ENCODE measurements at regions not wholly inside any gene's neighbourhood (a gene's known extent, or its start where the extent isn't known, plus 50 kb on each side); places are given as distances from the start of the nearest gene placed in this dataset.

DNA sequence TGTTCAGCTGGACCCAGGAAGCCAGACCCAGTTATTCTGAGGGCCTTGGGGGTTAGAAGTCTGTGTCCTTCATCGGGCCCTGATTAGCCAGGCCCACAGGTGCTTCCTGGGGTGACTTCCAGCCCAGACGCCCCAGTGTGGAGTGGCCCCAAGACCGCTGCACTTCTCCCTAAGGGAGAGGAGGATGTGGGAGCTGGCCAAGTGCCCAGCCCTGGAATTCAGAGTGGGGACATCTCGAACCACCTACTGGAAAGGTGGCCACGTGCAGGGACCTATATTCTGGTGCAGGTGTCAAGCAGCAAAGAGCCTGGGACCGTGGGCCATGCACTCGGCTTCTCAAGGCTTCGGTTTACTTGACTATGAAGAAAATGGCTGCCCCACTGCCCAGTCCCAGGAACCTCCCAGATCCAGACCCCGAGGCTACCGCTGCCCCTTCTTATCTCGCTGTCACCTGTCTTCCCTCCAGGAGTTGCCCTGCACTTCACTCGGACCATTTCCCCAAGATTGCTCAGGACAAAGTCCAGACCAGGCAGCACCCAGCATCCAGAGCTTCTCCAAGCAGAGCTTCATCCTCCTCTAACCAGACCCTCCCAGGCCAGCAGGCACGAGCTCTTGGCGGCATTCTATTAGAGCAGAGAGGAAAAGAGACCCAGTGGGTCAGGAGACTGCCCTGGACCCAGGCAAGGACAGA is 142.8 kb upstream of the ID2 start:
- DNase-seq (ENCODE audit: extremely low spot score, unreplicated experiment): no peak
- Mint-ChIP-seq H3K4me1 (ENCODE audit: unreplicated experiment) (peaks cover 38% of the 10 kb centered on the region), H3K4me3 (ENCODE audit: unreplicated experiment) (no peak overlapping the region), H3K27me3 (ENCODE audit: unreplicated experiment) (no peaks in the 10 kb centered on the region), H3K9me3 (ENCODE audit: unreplicated experiment) (no peaks in the 10 kb centered on the region), H3K27ac (ENCODE audit: unreplicated experiment) (no peak overlapping the region), H3K36me3 (ENCODE audit: unreplicated experiment) (no peaks in the 10 kb centered on the region)
- no peak for TF ChIP-seq CTCF (IDR thresholded peaks at IDR 0.05)

DNA sequence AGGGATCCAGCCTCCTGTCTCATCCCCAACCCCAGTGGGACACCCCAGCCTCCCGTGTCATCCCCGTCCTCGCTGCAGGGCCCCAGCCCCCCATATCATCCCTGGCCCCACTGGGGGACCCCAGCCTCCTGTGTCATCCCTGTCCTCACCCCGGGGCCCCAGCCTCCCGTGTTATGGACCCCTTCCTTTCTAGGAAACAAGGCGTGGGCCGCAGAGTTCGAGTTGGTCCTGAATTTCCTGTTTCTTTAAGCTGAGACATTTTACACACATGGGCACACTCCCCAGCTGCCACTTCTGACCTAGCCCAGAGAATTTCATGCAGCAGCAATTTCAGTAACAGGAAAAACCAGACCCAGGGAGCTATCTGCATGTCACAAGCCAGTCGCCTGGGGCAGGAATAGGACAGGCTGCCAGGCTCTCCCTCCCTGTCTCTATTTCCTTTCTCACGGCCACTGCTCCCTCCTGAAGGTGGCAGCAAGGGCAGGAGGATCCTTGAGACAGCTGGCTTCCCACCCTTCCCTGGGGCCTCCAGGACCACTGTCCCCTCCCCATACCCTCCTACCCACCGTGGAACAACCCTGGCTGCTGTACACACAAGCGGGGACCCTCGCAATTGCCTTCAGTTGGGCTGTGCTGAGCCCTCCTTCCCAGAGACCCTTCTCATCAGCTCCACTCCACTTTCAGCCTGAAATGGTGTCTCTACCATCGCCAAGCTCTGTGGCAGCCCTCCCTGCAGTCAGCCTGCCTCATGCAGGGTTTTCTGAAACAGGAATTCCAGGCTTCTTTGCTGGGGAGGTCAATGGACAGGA is 141.9 kb upstream of the ID2 start:
- no peak for DNase-seq (ENCODE audit: extremely low spot score, unreplicated experiment)
- Mint-ChIP-seq H3K4me3 (ENCODE audit: unreplicated experiment) (no peak overlapping the region), H3K27me3 (ENCODE audit: unreplicated experiment) (no peaks in the 10 kb centered on the region), H3K4me1 (ENCODE audit: unreplicated experiment) (peaks cover 41% of the 10 kb centered on the region), H3K9me3 (ENCODE audit: unreplicated experiment) (no peaks in the 10 kb centered on the region), H3K27ac (ENCODE audit: unreplicated experiment) (peak overlapping the region; percentile 68), H3K36me3 (ENCODE audit: unreplicated experiment) (no peaks in the 10 kb centered on the region)
- TF ChIP-seq CTCF (IDR thresholded peaks at IDR 0.05): peak; percentile 30

GRCh38 chr2:8540552-8541055 is 141.3 kb upstream of the ID2 start:
- no peak overlapping the region for H3K4me3 Mint-ChIP-seq (ENCODE audit: unreplicated experiment)
- no peaks in the 10 kb centered on the region for H3K36me3 Mint-ChIP-seq (ENCODE audit: unreplicated experiment)
- no peaks in the 10 kb centered on the region for H3K9me3 Mint-ChIP-seq (ENCODE audit: unreplicated experiment)
- DNase-seq (ENCODE audit: extremely low spot score, unreplicated experiment): no peak
- H3K27ac Mint-ChIP-seq (ENCODE audit: unreplicated experiment): no peak overlapping the region
- H3K4me1 Mint-ChIP-seq (ENCODE audit: unreplicated experiment): peaks cover 39% of the 10 kb centered on the region
- no peaks in the 10 kb centered on the region for H3K27me3 Mint-ChIP-seq (ENCODE audit: unreplicated experiment)
- no peak for TF ChIP-seq CTCF (IDR thresholded peaks at IDR 0.05)

DNA sequence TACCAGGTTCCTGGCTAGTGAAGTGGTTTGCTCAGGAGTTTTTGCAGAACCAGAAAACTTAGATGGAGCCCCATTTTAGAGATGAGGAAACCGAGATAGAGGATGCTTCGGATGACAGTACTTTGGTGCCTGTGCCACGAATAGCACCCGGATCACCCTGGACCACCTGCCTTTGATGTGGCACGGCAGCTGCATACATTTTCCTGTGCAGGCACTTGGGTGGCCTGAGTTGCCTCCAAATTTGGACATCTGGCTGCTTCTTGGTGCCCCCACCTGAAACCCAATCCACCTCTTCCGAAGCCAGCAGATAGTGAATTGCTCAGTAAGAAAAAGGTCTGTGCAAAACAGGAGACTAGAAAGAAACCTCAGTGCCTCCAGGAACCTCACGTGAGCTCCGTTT is 140.6 kb upstream of the ID2 start:
- DNase-seq (ENCODE audit: extremely low spot score, unreplicated experiment): no peak
- no peak overlapping the region for H3K4me3 Mint-ChIP-seq (ENCODE audit: unreplicated experiment)
- H3K27ac Mint-ChIP-seq (ENCODE audit: unreplicated experiment): no peak overlapping the region
- H3K9me3 Mint-ChIP-seq (ENCODE audit: unreplicated experiment): no peaks in the 10 kb centered on the region
- H3K27me3 Mint-ChIP-seq (ENCODE audit: unreplicated experiment): no peaks in the 10 kb centered on the region
- TF ChIP-seq CTCF (IDR thresholded peaks at IDR 0.05): no peak
- H3K4me1 Mint-ChIP-seq (ENCODE audit: unreplicated experiment): peaks cover 35% of the 10 kb centered on the region
- no peaks in the 10 kb centered on the region for H3K36me3 Mint-ChIP-seq (ENCODE audit: unreplicated experiment)

- no peak for TF ChIP-seq CTCF (IDR thresholded peaks at IDR 0.05)
- no peak for DNase-seq (ENCODE audit: extremely low spot score, unreplicated experiment)
- H3K9me3 Mint-ChIP-seq (ENCODE audit: unreplicated experiment): no peaks in the 10 kb centered on the region
- H3K27me3 Mint-ChIP-seq (ENCODE audit: unreplicated experiment): no peaks in the 10 kb centered on the region
- H3K4me1 Mint-ChIP-seq (ENCODE audit: unreplicated experiment): peaks cover 32% of the 10 kb centered on the region
- H3K36me3 Mint-ChIP-seq (ENCODE audit: unreplicated experiment): no peaks in the 10 kb centered on the region
- no peak overlapping the region for H3K27ac Mint-ChIP-seq (ENCODE audit: unreplicated experiment)
- no peak overlapping the region for H3K4me3 Mint-ChIP-seq (ENCODE audit: unreplicated experiment)
Observed at GRCh38 chr2:8541636-8542035, 140.2 kb upstream of the ID2 start.
